ENCODE measurements at regions not wholly inside any gene's neighbourhood (a gene's known extent, or its start where the extent isn't known, plus 50 kb on each side); places are given as distances from the start of the nearest gene placed in this dataset.

DNA sequence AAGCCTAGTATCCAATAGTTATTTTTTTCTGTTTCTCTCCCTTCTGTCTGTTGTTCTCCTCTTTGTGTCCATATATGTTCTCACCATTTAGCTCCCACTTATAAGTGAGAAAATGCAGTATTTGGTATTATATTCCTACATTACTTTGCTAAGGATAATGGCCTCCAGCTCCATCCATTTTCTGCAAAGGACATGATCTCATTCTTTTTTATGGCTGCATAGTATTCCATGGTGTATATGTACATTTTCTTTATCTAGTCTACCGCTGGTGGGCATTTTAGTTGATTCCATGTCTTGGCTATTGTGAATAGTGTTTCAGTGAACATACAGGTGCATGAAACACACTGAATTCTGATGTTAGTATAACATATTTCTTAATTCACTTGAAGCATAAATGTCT is 348.9 kb upstream of the TRPC7 start:
- TF ChIP-seq, protein P1, sequence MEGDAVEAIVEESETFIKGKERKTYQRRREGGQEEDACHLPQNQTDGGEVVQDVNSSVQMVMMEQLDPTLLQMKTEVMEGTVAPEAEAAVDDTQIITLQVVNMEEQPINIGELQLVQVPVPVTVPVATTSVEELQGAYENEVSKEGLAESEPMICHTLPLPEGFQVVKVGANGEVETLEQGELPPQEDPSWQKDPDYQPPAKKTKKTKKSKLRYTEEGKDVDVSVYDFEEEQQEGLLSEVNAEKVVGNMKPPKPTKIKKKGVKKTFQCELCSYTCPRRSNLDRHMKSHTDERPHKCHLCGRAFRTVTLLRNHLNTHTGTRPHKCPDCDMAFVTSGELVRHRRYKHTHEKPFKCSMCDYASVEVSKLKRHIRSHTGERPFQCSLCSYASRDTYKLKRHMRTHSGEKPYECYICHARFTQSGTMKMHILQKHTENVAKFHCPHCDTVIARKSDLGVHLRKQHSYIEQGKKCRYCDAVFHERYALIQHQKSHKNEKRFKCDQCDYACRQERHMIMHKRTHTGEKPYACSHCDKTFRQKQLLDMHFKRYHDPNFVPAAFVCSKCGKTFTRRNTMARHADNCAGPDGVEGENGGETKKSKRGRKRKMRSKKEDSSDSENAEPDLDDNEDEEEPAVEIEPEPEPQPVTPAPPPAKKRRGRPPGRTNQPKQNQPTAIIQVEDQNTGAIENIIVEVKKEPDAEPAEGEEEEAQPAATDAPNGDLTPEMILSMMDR (IDR thresholded peaks at IDR 0.05) = no peak
- TF ChIP-seq POLR2A (IDR thresholded peaks at IDR 0.05) = no peak

All from Peyer's patch (tissue), 4 donors.